Body of pancreas (tissue), 4 donors: ENCODE measurements at regions not wholly inside any gene's neighbourhood (a gene's known extent, or its start where the extent isn't known, plus 50 kb on each side); places are given as distances from the start of the nearest gene placed in this dataset.

Source experiments
- CTCF ChIP-seq, 7 experiments: fragments of 450-650 bp in 4 of 7; fragments of 200-600 bp in 3 of 7; sonication (generic) in 3 of 7; IDR thresholded peaks; one replicate each; pipeline ENCODE4 v1.5.1; 2016 to 2019; ENCODE audit warnings: antibody characterized with exemption in 7 of 7
- POLR2A ChIP-seq, 3 donors: fragments of 450-650 bp; IDR thresholded peaks; one replicate each; pipeline ENCODE4 v1.6.1; 2016; ENCODE audit warnings: antibody characterized with exemption in 3 of 3, mild to moderate bottlenecking in 2 of 3

- TF ChIP-seq POLR2A (IDR thresholded peaks at IDR 0.05) (no peak), CTCF (IDR thresholded peaks at IDR 0.05) (no peak)
These were observed 1794.1 kb upstream of the RAG2 start for GRCh38 chr11:38392176-38392575.
